PC-3 (cell line): ENCODE measurements at regions not wholly inside any gene's neighbourhood (a gene's known extent, or its start where the extent isn't known, plus 50 kb on each side); places are given as distances from the start of the nearest gene placed in this dataset.

ENCODE experiments used
- EZH2phosphoT487 ChIP-seq: fragments of 300-600 bp; sonication (generic); IDR thresholded peaks from 2 replicates; pipeline ENCODE4 v1.6.1; 2018; ENCODE audit warnings: mild to moderate bottlenecking, antibody characterized with exemption, low read length, borderline replicate concordance
- TF ChIP-seq, protein P1 (sequence below): fragments of 300-600 bp; sonication (generic); conservative IDR thresholded peaks from 2 replicates; pipeline ENCODE4 v1.5.1; 2017; ENCODE audit warnings: antibody characterized with exemption, low read depth, mild to moderate bottlenecking, low read length

GRCh38 chr1:50348449-50349241 lies 74.6 kb downstream of the DMRTA2 start:
- TF ChIP-seq, protein P1, sequence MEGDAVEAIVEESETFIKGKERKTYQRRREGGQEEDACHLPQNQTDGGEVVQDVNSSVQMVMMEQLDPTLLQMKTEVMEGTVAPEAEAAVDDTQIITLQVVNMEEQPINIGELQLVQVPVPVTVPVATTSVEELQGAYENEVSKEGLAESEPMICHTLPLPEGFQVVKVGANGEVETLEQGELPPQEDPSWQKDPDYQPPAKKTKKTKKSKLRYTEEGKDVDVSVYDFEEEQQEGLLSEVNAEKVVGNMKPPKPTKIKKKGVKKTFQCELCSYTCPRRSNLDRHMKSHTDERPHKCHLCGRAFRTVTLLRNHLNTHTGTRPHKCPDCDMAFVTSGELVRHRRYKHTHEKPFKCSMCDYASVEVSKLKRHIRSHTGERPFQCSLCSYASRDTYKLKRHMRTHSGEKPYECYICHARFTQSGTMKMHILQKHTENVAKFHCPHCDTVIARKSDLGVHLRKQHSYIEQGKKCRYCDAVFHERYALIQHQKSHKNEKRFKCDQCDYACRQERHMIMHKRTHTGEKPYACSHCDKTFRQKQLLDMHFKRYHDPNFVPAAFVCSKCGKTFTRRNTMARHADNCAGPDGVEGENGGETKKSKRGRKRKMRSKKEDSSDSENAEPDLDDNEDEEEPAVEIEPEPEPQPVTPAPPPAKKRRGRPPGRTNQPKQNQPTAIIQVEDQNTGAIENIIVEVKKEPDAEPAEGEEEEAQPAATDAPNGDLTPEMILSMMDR = peak; percentile 61
- TF ChIP-seq EZH2phosphoT487 = no peak
